GM23338 (cell line): ENCODE measurements at regions not wholly inside any gene's neighbourhood (a gene's known extent, or its start where the extent isn't known, plus 50 kb on each side); places are given as distances from the start of the nearest gene placed in this dataset.
A peak's percentile ranks its signal among the peaks of the same experiment; 100 is the strongest.

Experiments used
- ATAC-seq: fragments of 200-7000 bp; cut with Tn5 transposase; 3 replicates; pipeline ENCODE4 v1.9.1; 2020
- DNase-seq: peaks from one replicate; pipeline ENCODE4 v3.0.0-alpha.2; 2015; ENCODE audit warnings: low spot score
- H2AFZ ChIP-seq: fragments of 200-600 bp; sonication (generic); 2 replicates; pipeline ENCODE4 v1.8.0; 2016; ENCODE audit warnings: antibody characterized with exemption, mild to moderate bottlenecking, moderate library complexity
- H3F3A ChIP-seq: fragments of 200-600 bp; sonication (generic); replicated peaks from 2 replicates; pipeline ENCODE4 v1.8.0; 2017; ENCODE audit warnings: antibody characterized with exemption, mixed run types, low read depth
- H3K27ac ChIP-seq: fragments of 200-600 bp; sonication (generic); 2 replicates; pipeline ENCODE4 v1.6.1; 2016; ENCODE audit warnings: low read depth
- H3K27me3 ChIP-seq: fragments of 200-600 bp; sonication (generic); 2 replicates; pipeline ENCODE4 v1.8.0; 2016; ENCODE audit warnings: mild to moderate bottlenecking, mixed run types, moderate library complexity; ENCODE audit not compliant: insufficient read depth
- H3K36me3 ChIP-seq: fragments of 200-600 bp; sonication (generic); 2 replicates; pipeline ENCODE4 v1.8.0; 2016; ENCODE audit warnings: mild to moderate bottlenecking; ENCODE audit not compliant: insufficient read depth
- H3K4me1 ChIP-seq: fragments of 200-600 bp; sonication (generic); 2 replicates; pipeline ENCODE4 v1.8.0; 2016; ENCODE audit warnings: mild to moderate bottlenecking, moderate library complexity; ENCODE audit not compliant: insufficient read depth
- H3K4me2 ChIP-seq: fragments of 200-600 bp; sonication (generic); 2 replicates; pipeline ENCODE4 v1.7.1; 2017; ENCODE audit warnings: mixed run types
- H3K4me3 ChIP-seq: fragments of 200-600 bp; sonication (generic); 2 replicates; pipeline ENCODE4 v1.6.1; 2016; ENCODE audit warnings: mixed run types
- H3K79me2 ChIP-seq: fragments of 200-600 bp; sonication (generic); replicated peaks from 2 replicates; pipeline ENCODE4 v1.8.0; 2017; ENCODE audit warnings: mild to moderate bottlenecking; ENCODE audit not compliant: insufficient read depth
- H3K9me2 ChIP-seq: fragments of 200-600 bp; sonication (generic); 2 replicates; pipeline ENCODE4 v1.8.0; 2017; ENCODE audit not compliant: insufficient read depth
- H4K20me1 ChIP-seq: fragments of 200-600 bp; sonication (generic); replicated peaks from 2 replicates; pipeline ENCODE4 v1.8.0; 2017; ENCODE audit warnings: mild to moderate bottlenecking; ENCODE audit not compliant: insufficient read depth
- H3K27ac Mint-ChIP-seq: 2 replicates; pipeline ENCODE4 v1.8.0; 2020; ENCODE audit warnings: inconsistent platforms, mild to moderate bottlenecking, moderate library complexity, mixed read lengths
- H3K27me3 Mint-ChIP-seq: 3 replicates; pipeline ENCODE4 v1.8.0; 2022; ENCODE audit warnings: low read depth, mild to moderate bottlenecking, moderate library complexity, mixed read lengths, inconsistent platforms; ENCODE audit not compliant: insufficient read depth, poor library complexity
- H3K36me3 Mint-ChIP-seq: 3 replicates; pipeline ENCODE4 v1.8.0; 2021; ENCODE audit warnings: low read depth, mild to moderate bottlenecking, inconsistent platforms, moderate library complexity, mixed read lengths
- H3K4me1 Mint-ChIP-seq: 3 replicates; pipeline ENCODE4 v1.8.0; 2020; ENCODE audit warnings: mild to moderate bottlenecking, inconsistent platforms, mixed read lengths
- H3K4me3 Mint-ChIP-seq: 3 replicates; pipeline ENCODE4 v1.8.0; 2021; ENCODE audit warnings: moderate library complexity, mild to moderate bottlenecking, inconsistent platforms, mixed read lengths
- H3K9me3 Mint-ChIP-seq: 3 replicates; pipeline ENCODE4 v1.8.0; 2020; ENCODE audit warnings: moderate library complexity, mild to moderate bottlenecking, inconsistent platforms, mixed read lengths
- ETS1 ChIP-seq: IDR thresholded peaks from 2 replicates; pipeline ENCODE4 v1.6.1; 2016; ENCODE audit warnings: antibody characterized with exemption
- POLR2AphosphoS5 ChIP-seq: IDR thresholded peaks from 2 replicates; pipeline ENCODE4 v1.6.1; 2016; ENCODE audit warnings: antibody characterized with exemption, low read depth
- ZNF114 ChIP-seq: fragments of 250-450 bp; sonication (Bioruptor Pico); IDR thresholded peaks from 2 replicates; pipeline ENCODE4 v1.5.0; 2020; ENCODE audit warnings: mild to moderate bottlenecking, moderate library complexity
- ZNF462 ChIP-seq: fragments of 250-450 bp; sonication (Bioruptor Pico); IDR thresholded peaks from 2 replicates; pipeline ENCODE4 v1.5.0; 2020; ENCODE audit warnings: mild to moderate bottlenecking, moderate library complexity

GRCh38 chr3:132963786-132964185 is 74.4 kb upstream of the TMEM108 start:
- Mint-ChIP-seq H3K36me3 (no peaks in the 10 kb centered on the region), H3K9me3 (no peaks in the 10 kb centered on the region), H3K27me3 (no peaks in the 10 kb centered on the region), H3K27ac (no peak overlapping the region), H3K4me1 (no peaks in the 10 kb centered on the region), H3K4me3 (no peak overlapping the region)
- H3F3A ChIP-seq = no peaks in the 10 kb centered on the region
- no peaks in the 10 kb centered on the region for H3K27me3 ChIP-seq
- H3K9me2 ChIP-seq = no peaks in the 10 kb centered on the region
- no peak overlapping the region for H3K27ac ChIP-seq
- no peak overlapping the region for H3K4me3 ChIP-seq
- H3K4me1 ChIP-seq = no peaks in the 10 kb centered on the region
- no peak for DNase-seq
- H4K20me1 ChIP-seq = no peaks in the 10 kb centered on the region
- H2AFZ ChIP-seq = peak overlapping the region; percentile 81
- no peak for TF ChIP-seq ETS1
- TF ChIP-seq ZNF114 (CRISPR knock-in tag) = no peak
- no peaks in the 10 kb centered on the region for H3K79me2 ChIP-seq
- no peak overlapping the region for H3K4me2 ChIP-seq
- no peak for ATAC-seq
- no peaks in the 10 kb centered on the region; the same call in 1 of the 2 replicates for H3K36me3 ChIP-seq

GRCh38 chr3:132961991-132962390 is 76.2 kb upstream of the TMEM108 start:
- no peaks in the 10 kb centered on the region for H3K27me3 ChIP-seq
- no peak for TF ChIP-seq ZNF462 (CRISPR knock-in tag)
- no peak for TF ChIP-seq POLR2AphosphoS5
- no peak for ATAC-seq
- H3F3A ChIP-seq = no peaks in the 10 kb centered on the region
- H3K9me3 Mint-ChIP-seq = no peaks in the 10 kb centered on the region
- no peaks in the 10 kb centered on the region for H3K4me1 ChIP-seq
- H4K20me1 ChIP-seq = no peaks in the 10 kb centered on the region
- no peak overlapping the region for H3K4me3 ChIP-seq
- H2AFZ ChIP-seq = 0 out of 2 replicates have a peak overlapping the region, but pooled peaks have one; percentile 7
- no peak overlapping the region for H3K27ac Mint-ChIP-seq
- no peaks in the 10 kb centered on the region for H3K36me3 Mint-ChIP-seq
- DNase-seq = no peak
- H3K4me3 Mint-ChIP-seq = no peak overlapping the region
- H3K27ac ChIP-seq = no peak overlapping the region
- H3K79me2 ChIP-seq = no peaks in the 10 kb centered on the region
- no peak overlapping the region for H3K4me2 ChIP-seq
- no peaks in the 10 kb centered on the region for H3K9me2 ChIP-seq
- H3K36me3 ChIP-seq = no peaks in the 10 kb centered on the region; the same call in 1 of the 2 replicates
- H3K27me3 Mint-ChIP-seq = peaks cover 2% of the 10 kb centered on the region
- peaks cover 5% of the 10 kb centered on the region; the same call in 1 of the 3 replicates for H3K4me1 Mint-ChIP-seq
